Sigmoid colon (tissue), 4 donors: ENCODE measurements at regions not wholly inside any gene's neighbourhood (a gene's known extent, or its start where the extent isn't known, plus 50 kb on each side); places are given as distances from the start of the nearest gene placed in this dataset.

ENCODE experiments used
- CTCF ChIP-seq, 4 experiments: fragments of 450-650 bp in 3 of 4; fragments of 200-600 bp in 1 of 4; IDR thresholded peaks; one replicate each; pipeline ENCODE4 v1.5.1; 2016 to 2019; ENCODE audit warnings: antibody characterized with exemption in 4 of 4, mild to moderate bottlenecking in 3 of 4, moderate library complexity in 2 of 4
- EP300 ChIP-seq, 4 donors: sonication (generic); formaldehyde crosslinking; IDR thresholded peaks; one replicate each; pipeline ENCODE4 v1.6.1; 2017; ENCODE audit warnings: antibody characterized with exemption in 4 of 4
- POLR2A ChIP-seq, 2 donors: fragments of 450-650 bp; IDR thresholded peaks; one replicate each; pipeline ENCODE4 v1.6.1; 2016; ENCODE audit warnings: antibody characterized with exemption in 2 of 2, mild to moderate bottlenecking in 2 of 2, moderate library complexity in 2 of 2
- POLR2AphosphoS5 ChIP-seq, 4 donors: sonication (generic); formaldehyde crosslinking; IDR thresholded peaks; one replicate each; pipeline ENCODE4 v1.6.1; 2017; ENCODE audit warnings: antibody characterized with exemption in 4 of 4

- TF ChIP-seq POLR2A (IDR thresholded peaks at IDR 0.05) = no peak
- TF ChIP-seq POLR2AphosphoS5 (IDR thresholded peaks at IDR 0.05) = peak in 1 of 4 donors; percentile 31
- TF ChIP-seq CTCF (IDR thresholded peaks at IDR 0.05) = no peak
- TF ChIP-seq EP300 (IDR thresholded peaks at IDR 0.05) = no peak
These were observed 495.1 kb downstream of the SETD4 start for GRCh38 chr21:35565204-35565611.
